ENCODE measurements at regions not wholly inside any gene's neighbourhood (a gene's known extent, or its start where the extent isn't known, plus 50 kb on each side); places are given as distances from the start of the nearest gene placed in this dataset.

GRCh38 chr2:22753476-22753875 is 631.5 kb upstream of the KLHL29 start:
- TF ChIP-seq EZH2 (IDR thresholded peaks at IDR 0.05) (no peak), POLR2AphosphoS5 (IDR thresholded peaks at IDR 0.05; ENCODE audit: borderline replicate concordance, low read depth, low read length) (no peak), FOXP2 (optimal IDR thresholded peaks at IDR 0.05; ENCODE audit: control extremely low read depth, extremely low read length, insufficient read depth) (no peak)

All from SK-N-MC (cell line).